H4 (cell line): ENCODE measurements at regions not wholly inside any gene's neighbourhood (a gene's known extent, or its start where the extent isn't known, plus 50 kb on each side); places are given as distances from the start of the nearest gene placed in this dataset.
"Not testable (repeated sequence)": the region's sequence is repeated elsewhere in the genome, so short reads cannot be mapped to it uniquely, and the experiment has no call there.

ENCODE experiments used
- DNase-seq: peaks from one replicate; pipeline ENCODE4 v3.0.0-alpha.2; 2015; ENCODE audit warnings: low spot score

DNA sequence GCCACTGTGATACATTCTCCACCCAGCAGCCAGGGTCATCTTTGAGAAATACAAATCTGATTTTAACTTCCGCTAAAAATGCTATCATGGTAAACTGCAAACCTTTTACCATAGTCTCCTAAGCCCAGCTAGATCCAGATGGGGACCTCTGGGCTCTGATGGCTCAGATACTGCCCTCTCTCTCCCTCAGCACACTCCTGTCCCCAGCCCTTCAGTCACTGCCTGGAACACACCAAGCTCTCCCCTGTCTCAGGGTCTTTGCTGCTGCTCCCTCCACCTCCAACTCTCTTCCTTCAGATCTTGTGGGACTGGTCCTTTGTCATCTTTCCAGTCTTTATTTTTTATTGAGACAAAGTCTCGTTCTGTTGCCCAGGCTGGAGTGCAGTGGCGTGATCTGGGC, 65.1 kb downstream of the SPRY4 start:
- DNase-seq = no peak

GRCh38 chr5:142255831-142256230, 69.0 kb downstream of the SPRY4 start:
- DNase-seq = no peak

DNA sequence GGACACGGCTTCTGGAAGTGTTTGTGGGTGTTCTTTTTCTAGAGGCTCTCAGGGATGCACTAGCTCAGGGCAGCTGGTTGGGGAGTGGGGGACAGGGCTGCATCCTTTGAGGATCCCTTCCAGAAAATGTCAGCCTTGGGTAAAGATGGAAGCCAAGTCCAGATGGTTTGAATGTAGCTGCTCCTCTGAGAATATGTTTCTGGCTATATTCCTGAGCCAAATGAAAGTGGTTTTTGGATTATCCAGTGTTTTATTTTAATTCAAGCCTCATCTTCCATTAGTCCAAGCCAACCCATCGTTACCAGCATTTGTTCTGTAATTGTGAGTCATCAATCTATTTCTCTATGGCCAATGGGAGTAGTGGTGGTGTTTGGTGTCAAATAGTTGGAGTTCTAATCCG, 70.4 kb downstream of the SPRY4 start:
- DNase-seq = no peak

DNA sequence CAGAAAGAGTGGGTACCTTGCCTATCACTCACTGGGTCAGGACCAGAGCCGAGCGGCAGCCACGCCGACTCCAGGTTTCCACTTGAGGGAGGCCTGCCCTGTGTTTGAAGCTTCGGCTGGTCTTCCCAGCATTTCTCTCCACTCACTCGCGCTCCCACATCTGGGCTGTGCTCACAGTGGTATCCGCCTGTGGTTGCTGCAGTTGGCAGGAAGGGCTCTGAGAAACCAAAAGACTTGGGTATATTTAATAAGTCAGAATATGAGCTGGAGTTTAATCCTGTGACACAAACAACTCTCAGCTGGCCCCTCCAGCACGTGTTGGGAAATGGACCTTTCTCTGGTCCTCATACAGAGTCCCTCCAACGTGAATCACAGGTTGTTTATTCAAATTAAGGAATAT, 70.9 kb downstream of the SPRY4 start:
- peak; percentile 44 for DNase-seq

GRCh38 chr5:142250119-142250518, 74.7 kb downstream of the SPRY4 start:
- DNase-seq = no peak

- DNase-seq = peak; percentile 17
Observed at GRCh38 chr5:142248853-142249462, 75.9 kb downstream of the SPRY4 start.

GRCh38 chr5:142246258-142246657, 78.6 kb downstream of the SPRY4 start:
- peak; percentile 73 for DNase-seq

- DNase-seq = peak; percentile 47
Observed at GRCh38 chr5:142245786-142246185, 79.0 kb downstream of the SPRY4 start.

GRCh38 chr5:142244440-142244839, 80.4 kb downstream of the SPRY4 start:
- no peak for DNase-seq

DNA sequence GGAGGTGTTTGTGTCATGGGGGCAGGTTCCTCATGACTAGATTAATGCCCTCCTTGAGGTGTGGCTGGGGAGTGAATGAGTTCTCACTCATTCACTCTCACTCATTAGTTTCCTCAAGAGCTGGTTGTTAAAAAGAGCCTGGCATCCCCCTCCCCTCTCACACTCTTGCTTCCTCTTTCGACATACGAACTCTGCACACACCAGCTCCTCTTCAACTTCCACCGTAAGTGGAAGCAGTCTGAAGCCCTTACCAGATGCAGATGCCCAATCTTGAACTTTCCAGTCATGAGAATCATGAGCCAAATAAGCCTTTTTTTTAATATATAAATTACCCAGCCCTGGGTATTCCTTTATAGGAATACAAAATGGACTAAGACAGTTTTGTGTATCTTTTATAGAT, 82.5 kb downstream of the SPRY4 start:
- DNase-seq = no peak

- no peak for DNase-seq
Observed at GRCh38 chr5:142239394-142240159, 85.2 kb downstream of the SPRY4 start.

- no peak for DNase-seq
Observed at GRCh38 chr5:142237707-142238106, 87.1 kb downstream of the SPRY4 start.

DNA sequence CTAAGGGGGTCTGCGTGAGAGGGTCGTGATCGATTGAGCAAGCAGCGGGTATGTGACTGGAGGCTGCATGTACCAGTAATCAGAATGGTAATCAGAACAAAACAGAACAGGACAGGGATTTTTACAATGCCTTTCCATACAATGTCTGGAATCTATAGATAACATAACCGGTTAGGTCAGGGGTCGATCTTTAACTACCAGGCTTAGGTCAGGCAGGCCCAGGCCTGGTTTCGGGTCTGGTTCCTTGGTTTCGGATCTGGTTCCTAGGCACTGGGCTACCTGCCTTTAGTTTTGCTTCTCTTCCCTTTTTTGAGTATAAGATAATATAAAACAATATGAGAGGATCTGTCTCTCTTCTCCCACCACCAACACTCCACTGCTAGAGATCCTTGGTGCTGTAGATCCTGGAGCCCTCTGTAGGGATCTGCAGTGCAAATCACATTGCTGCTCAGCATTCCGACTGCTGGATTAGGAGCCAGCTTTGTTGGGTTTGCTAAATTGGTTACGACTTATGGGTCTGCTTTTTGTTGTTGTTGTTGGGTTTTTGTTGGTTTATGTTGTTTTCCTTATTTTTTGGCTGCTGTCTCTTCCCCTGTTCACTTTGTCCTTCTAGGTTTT, 88.0 kb downstream of the SPRY4 start:
- DNase-seq = not testable (repeated sequence)

DNA sequence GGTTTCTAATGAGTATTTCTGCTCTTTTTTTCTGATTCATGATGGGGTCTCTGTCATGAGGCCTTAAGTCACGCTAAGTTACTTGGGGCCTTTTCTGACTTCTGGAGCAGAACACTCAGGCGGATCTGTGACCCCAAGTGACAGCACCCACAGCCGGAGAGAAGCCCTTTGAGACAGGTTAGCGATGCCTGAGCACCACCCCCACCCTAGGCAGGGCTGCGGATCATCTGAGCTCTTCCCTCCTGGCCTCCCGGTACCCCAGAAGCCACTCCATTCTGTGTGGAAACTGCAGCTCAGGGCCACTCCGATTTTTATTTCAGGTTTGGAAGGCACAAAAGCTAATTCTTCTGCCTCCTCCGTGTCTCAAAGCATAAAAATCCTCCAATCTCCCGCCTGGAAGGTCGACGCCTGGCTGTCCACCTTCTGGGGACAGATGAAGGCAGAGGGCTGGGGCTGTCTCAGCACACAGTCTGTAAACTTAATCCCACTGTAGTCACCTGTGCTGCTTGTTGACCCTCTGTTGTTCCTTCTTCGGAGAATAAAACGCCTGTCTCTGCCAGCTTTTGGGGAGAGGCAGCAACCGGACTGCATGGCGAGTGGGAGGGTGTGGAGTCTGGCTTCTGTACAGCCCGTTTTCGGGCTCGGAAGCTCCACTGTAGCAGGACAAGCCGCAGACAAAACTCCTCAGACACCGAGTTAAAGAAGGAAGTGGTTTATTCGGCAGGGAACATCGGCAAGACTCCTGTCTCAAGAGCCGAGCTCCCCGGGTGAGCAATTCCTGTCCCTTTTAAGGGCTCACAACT, 88.8 kb downstream of the SPRY4 start:
- no peak for DNase-seq

DNA sequence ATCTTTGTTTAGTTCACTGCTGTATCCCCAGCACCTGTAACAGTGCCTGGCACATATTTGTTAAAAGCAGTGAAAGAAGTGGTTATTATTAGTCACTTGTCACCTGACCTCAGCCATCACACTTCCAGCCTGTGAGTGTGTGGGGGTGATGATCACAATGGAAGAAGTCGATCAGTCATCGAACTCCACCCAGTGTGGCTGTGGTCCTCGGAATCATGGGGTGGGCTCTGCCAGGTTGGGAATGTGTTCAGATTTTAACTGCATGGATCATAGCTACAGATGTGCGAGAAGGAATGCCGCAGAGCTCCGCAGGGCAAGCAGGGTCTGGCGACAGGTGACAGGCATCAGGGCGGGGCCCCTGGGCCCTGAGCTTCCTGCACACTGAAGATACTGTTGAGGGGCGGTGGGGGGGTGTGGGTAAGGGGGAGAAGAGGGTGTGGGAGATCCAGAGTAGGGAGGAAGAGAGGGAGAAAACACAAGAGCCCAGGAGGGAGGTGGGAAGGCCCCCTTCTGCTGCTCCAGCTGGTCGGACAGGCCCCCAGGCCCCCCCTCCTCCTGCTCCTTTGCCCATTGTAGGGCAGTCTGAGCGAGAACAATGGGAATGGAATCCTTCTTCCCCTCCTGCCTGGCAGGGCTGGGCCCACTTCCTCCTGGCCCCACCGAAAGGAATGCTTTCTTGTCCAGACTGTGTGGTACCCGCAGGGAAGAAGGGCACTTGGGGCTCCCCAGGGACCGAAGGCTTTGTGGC, 89.6 kb downstream of the SPRY4 start:
- no peak for DNase-seq

DNA sequence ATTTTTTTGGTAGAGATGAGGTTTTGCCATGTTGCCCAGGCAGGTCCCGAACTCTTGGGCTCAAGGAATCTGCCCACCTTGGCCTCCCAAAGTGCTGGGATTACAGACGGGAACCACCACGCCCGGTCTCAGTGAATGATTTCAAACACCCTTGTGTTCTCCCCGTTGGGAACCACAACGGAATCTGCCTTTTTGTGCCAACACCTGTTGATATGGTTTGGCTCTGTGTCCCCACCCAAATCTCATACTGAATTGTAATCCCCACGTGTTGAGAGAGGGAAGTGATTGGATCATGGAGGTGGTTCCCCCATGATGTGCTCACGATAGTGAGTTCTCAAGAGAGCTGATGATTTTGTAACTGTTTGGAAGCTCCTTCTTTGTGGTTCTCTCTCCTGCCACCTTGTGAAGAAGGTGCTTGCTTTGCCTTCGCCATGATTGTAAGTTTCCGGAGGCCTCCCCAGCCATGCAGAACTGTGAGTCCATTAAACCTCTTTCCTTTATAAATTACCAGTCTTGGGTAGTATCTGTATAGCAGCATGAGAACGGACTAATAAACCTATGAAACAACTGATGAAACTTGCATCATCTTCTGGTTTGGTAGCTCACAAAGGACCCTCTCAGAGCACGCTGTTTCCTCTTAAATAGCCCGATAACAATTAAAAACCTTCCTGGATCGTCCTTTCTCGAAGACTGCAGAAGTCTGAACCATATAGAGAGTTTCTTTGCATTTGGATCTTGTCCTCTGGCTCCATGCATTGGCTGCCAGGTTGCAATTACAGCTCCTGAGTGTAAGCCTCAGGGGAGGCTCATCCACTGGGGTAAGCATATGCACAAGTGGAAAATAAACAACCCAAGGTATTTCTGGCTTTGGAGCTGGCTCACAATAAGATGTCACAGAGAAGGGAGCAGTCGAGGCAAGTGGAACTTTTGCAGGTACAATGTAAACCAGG, 91.5 kb downstream of the SPRY4 start:
- DNase-seq = no peak

- DNase-seq = not testable (repeated sequence)
Observed at GRCh38 chr5:142230949-142231348, 93.9 kb downstream of the SPRY4 start.

DNA sequence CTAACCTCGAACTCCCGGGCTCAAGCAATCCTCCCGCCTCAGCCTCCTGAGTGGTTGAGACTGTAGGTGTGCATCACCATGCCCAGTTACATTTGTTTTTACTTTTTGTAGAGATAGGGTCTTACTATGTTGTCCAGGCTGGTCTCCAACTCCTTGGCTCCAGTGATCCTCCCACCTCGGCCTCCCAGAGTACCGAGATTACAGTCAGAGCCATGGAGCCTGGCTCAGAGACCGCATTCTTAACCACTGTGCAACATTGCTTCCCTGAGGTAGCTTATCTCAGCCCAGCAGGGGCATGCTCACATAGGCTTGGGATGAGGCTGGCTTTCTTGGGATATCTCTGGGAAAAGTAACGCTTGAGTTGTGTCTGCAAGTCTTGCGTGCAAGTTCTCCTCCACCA, 99.7 kb downstream of the SPRY4 start:
- DNase-seq = no peak

GRCh38 chr5:142222866-142223558, 101.8 kb downstream of the SPRY4 start:
- no peak for DNase-seq
